Adrenal gland (tissue), 5 donors: ENCODE measurements at regions not wholly inside any gene's neighbourhood (a gene's known extent, or its start where the extent isn't known, plus 50 kb on each side); places are given as distances from the start of the nearest gene placed in this dataset.

Experiments
- CTCF ChIP-seq, 6 experiments: fragments of 450-650 bp in 4 of 6; fragments of 200-600 bp in 2 of 6; sonication (generic) in 1 of 6; IDR thresholded peaks; 1 replicate in 5 of 6; 2 replicates in 1 of 6; pipeline versions ENCODE4 v1.5.1 to v1.8.0; 2016 to 2021; ENCODE audit warnings: antibody characterized with exemption in 6 of 6, mild to moderate bottlenecking in 2 of 6, moderate library complexity in 1 of 6
- POLR2A ChIP-seq, 2 donors: fragments of 450-650 bp; IDR thresholded peaks; one replicate each; pipeline ENCODE4 v1.6.1; 2017; ENCODE audit warnings: antibody characterized with exemption in 2 of 2, mild to moderate bottlenecking in 2 of 2, moderate library complexity in 1 of 2
- donor health status: DM: no; HTN: no; CAD: no.

- TF ChIP-seq CTCF (IDR thresholded peaks at IDR 0.05) (no peak), POLR2A (IDR thresholded peaks at IDR 0.05) (no peak)
These were observed 158.9 kb downstream of the KLF6 start for GRCh38 chr10:3625959-3626751.
